HG02840 (cell line): ENCODE measurements at regions not wholly inside any gene's neighbourhood (a gene's known extent, or its start where the extent isn't known, plus 50 kb on each side); places are given as distances from the start of the nearest gene placed in this dataset.
"Not testable (repeated sequence)": the region's sequence is repeated elsewhere in the genome, so short reads cannot be mapped to it uniquely, and the experiment has no call there.

Experiments used
- ATAC-seq: cut with Tn5 transposase; IDR thresholded peaks from one replicate; pipeline ENCODE4 v1.9.1; 2021; ENCODE audit warnings: mild to moderate bottlenecking, moderate library complexity, moderate number of reproducible peaks; ENCODE audit not compliant: unreplicated experiment, low FRiP score

DNA sequence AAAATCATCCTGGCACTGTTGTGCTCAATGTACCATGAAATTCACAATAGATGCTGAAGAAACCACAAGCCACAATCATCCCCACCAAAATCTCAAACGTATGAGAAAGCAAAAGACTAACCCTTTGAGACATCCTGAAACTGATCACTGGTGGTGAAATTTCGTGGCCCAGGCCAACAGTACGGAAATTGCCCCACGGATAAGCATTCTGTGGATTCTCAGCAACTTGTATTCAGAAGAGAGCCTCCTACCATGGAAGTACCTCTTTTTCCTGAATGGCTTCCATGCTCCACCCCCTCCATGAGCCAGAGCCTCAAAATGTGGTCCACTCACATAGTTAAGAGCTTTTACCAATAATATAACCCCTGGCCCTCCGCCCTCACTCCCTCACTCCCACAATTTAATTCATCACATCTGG, 163.9 kb upstream of the AUTS2 start:
- no peak for ATAC-seq

DNA sequence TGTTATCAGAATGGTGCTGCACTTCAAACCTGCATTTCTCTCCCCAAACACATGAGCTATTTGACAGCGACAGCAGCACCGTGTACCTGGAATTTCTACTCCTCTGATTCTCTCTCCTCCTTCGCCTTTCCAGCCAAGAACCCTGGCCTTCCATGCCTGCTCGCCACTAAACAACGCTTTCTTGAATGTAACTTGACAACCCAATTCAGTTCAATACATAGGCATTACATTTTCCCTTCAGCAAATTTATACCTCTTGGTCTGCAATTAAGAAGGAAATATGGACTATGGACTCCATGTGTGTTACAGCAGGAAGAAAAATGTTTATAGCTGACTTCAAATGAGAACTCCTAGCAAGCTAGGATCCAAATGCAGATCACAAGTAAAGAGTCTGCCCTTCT, 162.6 kb upstream of the AUTS2 start:
- no peak for ATAC-seq

DNA sequence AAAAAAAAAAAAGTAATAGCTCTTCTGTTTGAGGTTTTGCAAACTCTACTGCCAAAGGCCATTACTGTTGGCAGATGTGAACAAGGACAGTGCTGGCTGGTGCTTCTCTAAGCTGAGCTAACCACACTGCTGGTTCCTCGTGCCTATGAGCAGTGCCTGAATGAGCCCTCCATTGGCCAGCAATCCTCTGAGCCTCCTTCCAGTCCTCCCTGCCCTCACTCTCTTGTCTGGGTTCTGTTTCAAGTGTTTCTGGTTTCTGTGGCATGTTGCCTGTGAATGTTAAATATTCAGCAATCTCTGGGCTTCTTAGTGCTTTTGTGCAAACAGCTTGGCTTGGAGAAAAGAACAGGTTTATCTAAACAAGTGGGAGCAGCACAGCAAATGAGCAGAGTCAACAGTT, 161.3 kb upstream of the AUTS2 start:
- ATAC-seq = no peak

DNA sequence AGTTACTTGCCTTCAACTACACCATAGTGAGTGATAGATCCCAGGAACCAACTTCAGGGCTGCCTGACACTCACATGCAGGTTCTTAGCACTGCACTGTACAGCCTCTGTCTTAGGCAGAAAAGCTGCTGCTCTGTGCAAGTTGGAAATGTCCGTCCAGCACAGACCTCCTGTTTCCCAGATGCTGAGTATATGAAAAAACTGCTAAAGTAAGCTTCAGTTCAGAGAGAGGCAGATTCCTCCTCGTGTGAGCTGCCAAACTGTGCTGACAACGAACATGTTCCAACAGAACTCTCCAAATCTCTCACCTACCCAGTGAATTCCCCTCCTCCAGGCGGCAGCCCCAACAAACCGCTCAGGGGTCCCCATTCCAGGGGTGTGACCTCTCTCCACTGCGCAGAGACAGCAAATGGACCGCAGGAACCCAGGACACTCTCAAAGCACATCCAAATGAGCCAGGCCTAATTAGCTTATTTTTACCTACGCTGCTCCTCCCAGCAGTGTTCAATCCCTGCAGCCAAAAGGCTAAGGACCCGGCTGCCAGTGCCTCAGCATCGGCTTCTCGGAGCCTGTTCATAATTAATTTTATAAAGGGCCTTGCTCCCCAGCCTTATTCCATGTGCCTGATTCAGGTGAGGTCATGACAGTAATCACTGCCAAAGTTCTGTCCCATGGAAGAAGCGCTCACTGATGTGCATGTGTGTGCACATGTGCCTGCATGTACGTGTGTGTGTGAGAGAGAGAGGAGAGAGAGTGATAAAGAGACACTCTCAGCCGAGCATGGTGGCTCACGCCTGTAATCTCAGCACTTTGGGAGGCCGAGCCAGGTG, 159.5 kb upstream of the AUTS2 start:
- ATAC-seq = no peak

DNA sequence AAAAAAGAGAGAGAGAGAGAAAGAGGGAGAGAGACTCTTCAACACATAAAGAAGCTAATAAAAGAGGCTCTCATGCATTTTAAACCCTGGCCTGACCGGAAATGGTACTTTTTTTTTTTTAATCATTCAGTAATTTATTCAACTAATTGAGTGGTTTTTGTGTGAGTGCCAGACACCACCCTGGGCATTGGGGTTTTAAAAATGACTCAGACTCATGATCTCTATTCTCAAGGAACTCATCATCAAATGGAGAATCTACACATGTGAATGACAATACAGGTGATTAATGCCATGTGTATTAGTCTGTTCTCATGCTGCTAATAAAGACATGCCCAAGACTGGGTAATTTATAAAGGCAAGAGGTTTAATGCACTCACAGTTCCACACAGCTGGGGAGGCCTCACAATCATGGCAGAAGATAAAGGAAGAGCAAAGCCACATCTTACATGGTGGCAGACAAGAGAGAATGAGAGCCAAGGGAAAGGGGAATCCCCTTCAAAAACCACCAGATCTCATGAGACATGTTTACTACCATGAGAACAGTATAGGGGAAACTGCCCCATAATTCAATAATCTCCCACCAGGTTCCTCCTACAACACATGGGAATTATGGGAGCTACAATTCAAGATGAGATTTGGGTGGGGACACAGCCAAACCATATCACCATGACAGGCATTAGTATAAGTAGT, 158.5 kb upstream of the AUTS2 start:
- ATAC-seq = no peak

DNA sequence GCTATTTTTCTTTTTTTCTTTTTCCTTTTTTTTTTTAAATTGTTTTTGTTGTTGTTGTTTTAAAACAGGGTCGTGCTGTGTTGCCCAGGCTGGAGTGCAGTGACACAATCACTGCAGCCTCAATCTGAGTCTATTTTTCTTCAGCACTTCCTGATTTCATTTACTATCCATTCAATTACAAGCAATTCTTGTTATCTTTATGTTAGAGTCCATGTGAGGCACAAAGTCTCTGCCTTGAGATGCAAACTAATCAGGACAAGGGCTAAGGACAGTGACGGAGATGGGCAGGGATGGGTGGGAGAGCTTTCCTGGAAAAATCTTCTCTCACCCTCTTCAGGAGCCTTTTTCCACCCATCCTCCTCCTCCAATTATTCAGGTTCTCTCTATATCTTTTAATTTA, 157.3 kb upstream of the AUTS2 start:
- no peak for ATAC-seq

DNA sequence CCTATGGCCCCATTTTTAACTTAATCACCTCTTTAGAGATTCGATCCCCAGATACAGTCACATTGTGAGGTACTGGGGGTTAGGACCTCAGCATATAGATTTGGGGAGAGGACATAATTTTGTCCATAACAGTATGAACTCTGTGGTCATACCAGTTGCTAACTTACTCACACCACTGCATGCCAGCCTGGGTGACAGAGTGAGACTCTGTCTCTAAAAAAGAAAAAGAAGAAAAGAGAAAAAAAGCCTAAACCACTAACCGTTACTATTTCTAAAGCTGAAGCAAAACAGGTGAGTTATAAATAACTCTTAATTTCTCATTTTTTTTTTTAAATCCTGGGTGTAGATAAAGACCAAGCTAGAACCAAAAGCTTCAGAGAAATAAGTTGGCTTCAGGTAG, 155.1 kb upstream of the AUTS2 start:
- no peak for ATAC-seq

DNA sequence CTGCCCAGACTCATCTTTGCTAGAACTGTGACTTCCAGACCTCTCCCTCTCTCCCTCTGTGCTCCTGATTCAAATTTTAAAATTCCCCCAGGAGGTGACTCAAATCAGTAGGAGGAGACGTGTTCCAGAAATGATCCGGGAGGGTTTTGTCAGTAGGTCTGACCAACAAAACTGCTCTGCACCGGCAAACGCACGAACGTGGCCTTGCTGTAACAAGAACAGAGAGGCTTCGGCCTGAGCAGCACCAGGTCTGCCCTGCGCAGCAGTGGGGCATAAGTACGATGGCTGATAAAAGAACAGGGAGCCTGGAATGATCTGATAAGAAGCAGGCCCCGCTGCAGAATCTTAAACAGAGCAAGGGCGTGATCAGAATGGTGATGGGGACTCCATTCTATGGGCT, 152.7 kb upstream of the AUTS2 start:
- no peak for ATAC-seq

DNA sequence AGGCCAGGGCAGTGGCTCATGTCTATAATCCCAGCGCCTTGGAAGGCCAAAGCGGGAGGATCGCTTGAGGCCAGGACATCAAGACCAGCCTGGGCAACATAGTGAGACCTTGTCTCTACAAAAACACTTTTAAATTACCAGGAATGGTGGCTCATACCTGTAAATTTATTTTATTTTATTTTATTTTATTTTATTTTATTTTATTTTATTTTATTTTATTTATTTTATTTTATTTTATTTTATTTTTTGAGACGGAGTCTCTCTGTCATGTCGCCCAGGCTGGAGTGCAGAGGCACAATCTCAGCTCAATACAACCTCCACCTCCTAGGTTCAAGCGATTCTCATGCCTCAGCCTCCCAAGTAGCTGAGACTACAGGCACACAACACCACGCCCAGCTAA, 152.1 kb upstream of the AUTS2 start:
- ATAC-seq = not testable (repeated sequence)

DNA sequence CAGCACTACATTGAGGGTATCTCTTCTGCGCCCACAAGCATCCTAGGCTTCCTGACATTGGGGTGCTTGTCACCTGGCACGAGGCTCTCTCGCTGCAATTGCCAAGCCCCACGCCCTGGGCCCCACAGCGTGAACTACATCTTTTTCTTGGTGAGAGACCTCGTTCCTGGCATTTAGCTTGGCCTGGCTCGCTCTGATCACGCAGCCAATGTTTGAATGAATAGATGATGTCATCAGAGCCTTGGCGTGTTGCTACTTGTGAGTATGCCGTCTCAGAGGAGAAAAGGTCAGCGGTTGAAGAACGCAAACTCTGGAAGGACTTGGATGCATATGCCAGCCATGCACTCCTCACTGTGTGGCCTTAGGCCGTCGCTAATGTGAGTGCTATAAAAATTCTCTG, 150.2 kb upstream of the AUTS2 start:
- ATAC-seq = no peak

DNA sequence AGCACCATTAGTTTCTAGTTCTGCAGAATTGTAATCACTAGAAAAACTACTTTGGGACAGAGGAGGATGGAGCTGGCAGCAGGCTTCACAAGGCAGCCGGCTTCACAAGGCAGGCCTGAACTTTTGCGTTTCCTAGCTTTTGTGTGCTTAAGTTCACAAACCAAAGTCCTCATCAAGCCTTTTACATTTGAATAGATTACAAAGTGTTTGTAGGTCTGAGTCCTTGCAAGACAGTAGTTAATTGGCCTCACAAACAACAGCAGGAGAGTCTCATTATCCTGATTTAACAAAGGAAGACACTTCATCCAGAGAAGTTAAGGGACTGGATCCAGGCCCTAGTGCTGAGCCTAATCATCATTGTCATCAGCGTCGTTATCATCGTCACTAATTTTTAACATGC, 147.8 kb upstream of the AUTS2 start:
- no peak for ATAC-seq

DNA sequence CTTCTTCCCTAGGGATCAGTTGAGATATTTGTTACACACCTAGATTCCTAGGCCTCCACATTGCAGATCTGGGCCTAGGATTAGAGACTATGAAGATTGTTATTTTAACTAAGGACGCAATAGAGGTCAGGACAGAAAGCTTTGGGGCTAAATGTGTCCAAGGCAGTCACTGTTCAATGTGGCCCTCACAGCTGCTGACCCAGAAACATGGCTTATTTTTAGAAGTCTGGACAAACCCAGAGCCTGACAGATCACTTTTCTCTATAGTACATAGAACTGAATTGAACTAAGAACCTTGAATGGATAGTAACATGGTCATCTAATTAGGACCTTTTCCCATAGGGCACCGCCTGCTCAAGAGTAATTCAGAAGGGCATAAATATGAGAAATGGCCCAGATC, 146.6 kb upstream of the AUTS2 start:
- ATAC-seq = no peak

DNA sequence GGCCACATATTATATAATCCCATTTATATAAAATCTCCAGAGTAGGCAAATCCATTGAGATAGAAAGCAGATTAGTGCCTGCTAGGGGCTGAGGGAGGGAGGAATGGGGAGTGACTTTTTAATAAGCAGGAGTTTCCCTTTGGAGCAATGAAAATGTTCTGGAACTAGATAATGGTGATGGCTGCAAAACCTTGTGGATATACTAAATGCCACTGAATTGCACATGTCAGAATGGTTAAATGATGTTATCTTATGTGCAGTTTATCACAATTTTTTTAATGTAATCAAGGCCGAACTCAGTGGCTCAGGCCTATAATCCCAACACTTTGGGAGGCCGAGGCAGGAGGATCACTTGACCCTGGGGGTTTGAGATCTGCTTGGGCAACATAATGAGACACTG, 145.5 kb upstream of the AUTS2 start:
- no peak for ATAC-seq

DNA sequence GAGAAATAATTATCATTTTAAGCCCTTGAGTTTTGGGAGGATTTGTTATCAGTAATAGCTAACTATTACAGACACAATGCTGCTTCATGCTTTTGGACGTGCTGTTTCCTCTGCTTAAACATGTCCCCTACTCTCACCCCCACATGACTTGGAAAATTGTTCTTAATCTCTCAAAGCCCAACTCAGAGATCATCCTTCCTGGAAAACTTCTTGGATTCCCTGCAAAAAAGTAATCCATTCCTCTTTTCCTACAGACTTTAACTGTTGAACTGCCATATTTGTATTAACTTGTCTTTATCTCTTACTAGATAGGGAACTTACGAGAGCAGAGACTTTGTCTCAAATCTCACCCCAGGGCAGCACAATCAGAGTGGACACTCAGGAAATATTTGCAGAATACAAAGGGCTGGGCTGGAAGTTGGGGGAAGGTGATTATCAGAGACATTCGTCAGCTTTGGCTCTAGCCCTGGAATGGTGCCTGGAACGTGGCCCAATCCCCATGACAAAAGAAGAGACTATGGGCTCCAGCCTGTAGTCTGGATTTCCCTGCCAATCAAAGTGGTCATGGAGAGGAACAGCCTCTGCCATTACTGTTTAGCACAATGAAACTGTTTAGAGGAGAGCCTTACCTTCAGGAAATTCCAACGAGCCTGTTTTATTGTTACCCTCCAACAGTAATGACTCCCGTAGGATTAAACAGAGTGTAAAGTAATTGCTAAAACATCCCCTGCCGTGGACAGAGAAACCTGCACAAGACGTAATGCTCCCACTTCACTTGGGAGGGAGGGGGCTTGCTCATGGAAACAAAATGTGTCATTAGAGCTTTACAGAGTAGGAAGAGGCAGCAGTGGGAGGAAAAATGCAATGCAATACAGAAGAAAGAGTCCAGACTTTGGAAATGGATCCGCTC, 140.4 kb upstream of the AUTS2 start:
- ATAC-seq = no peak

DNA sequence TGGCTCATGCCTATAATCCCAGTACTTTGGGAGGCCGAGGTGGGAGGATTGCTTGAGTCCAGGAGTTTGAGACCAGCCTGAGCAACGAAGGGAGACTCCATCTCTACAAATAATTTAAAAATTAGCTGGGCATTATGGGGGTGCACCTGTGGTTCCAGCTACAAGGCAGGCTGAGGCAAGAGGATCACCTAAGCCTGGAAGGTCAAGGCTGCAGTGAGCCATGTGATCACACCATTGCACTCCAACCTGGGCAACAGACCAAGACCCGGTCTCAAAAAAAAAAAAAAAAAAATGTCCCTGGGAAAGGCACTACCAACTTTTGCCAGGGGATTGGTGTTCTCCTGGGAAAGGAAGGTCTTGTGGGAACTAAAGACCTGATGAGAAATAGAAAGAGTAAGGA, 134.2 kb upstream of the AUTS2 start:
- no peak for ATAC-seq

DNA sequence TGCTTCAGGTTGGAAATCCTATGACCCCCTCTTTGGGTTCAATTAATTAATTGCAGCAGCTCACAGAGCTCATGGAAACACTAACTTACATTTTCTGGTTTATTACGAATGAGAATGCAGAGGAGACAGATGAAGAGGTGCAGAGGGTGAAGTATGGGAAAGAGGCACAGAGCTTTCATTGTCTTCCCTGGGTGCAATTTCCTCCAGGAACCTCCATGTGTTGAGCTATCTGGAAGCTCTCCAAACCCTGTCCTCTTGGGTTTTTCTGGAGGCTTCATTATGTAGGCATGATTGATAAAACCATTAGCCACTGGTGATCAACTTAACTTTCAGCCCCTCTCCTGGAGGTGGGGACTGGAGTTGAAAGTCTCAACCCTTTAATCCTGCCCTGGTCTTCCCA, 133.0 kb upstream of the AUTS2 start:
- ATAC-seq = no peak

DNA sequence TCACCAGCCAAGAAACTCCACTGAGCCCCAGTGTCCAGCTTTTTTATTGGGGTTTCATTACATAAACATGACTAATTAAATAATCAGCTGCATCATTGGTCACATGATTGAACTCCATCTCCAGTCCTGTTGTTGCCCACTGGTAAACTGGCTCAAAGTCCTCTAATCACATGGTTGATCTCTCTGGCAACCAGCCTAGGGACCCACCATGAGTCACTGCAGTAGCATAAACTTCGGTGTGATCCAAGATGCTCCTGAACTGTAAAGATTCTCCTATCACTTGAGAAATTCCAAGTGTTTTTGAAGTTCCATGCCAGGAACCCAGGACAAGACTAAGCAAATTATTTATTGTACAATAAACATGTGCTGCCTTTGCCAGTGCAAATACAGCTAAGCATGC, 130.4 kb upstream of the AUTS2 start:
- ATAC-seq = no peak

DNA sequence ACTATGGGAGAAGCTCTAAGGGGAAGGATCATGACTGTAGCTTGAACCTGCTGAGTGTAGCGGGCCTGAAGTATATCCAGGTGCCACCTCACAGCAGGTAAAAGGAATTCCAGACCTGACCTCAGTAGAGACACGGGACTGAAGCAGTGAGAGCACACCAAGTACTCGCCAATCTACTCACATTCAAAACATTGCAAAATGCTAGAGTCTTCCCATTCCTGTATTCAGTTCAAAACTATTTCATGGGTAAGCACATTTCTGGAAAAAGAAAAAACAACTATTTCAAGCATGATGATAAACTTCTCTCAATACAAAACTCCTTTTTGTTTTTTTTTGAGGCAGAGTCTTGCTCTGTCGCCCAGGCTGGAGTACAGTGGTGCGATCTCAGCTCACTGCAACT, 121.9 kb upstream of the AUTS2 start:
- ATAC-seq = no peak

DNA sequence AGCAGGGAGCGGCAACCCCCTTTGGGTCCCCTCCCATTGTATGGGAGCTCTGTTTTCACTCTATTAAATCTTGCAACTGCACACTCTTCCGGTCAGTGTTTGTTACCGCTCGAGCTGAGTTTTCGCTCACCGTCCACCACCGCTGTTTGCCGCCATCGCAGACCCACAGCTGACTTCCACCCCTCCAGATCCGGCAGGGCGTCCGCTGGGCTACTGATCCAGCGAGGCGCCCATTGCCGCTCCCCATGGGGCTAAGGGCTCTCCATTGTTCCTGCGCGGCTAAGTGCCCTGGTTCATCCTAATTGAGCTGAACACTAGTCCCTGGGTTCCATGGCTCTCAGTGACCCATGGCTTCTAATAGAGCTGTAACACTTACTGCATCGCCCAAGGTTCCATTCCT, 115.6 kb upstream of the AUTS2 start:
- ATAC-seq = no peak

DNA sequence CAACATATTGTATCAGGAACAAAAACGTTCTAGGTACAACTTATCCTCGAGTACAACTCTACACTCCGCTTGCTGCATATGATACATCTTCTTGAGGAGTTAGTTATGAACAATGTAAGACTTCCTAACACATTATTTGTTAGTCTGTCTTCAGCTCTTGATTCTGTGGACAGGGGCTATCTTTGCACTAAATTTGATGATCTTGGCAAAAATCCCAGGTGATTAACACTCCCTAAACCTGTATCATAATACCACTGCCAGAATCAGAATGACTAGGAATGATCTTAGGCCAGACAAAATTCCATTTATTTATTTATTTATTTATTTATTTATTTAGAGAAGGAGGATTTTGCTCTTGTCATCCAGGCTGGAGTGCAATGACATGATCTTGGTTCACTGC, 108.7 kb upstream of the AUTS2 start:
- ATAC-seq = no peak

DNA sequence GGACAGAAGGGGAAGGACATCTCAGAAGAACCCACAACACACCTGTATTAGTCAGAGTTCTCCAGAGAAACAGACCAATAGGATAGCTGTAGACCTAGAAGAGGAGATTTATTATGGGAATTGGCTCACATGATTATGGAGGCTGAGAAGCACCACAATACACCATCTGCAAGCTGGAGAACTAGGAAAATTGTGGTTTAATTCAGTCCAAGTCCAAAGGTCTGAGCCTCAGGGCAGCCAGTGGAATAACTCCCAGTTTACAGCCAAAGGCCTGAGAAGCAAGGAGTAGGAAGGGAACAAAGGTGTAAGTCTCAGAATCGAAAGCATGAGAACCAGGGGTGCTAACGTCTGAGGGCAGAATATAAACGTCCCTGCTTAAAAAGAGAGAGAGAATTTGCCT, 99.6 kb upstream of the AUTS2 start:
- no peak for ATAC-seq
